KBM-7 (cell line): ENCODE measurements at regions not wholly inside any gene's neighbourhood (a gene's known extent, or its start where the extent isn't known, plus 50 kb on each side); places are given as distances from the start of the nearest gene placed in this dataset.
"Not testable (repeated sequence)": the region's sequence is repeated elsewhere in the genome, so short reads cannot be mapped to it uniquely, and the experiment has no call there.

Experiments
- DNase-seq: peaks from one replicate; pipeline ENCODE4 v3.0.0-alpha.2; 2015
- in situ Hi-C: fragments of 300-500 bp; cut with MboI; formaldehyde crosslinking; loops from 2 replicates; pipeline ENCODE4 v1.14.3; 2020; ENCODE audit warnings: low sequenced_read_pairs, low pct_unique_long_range_greater_than_20kb, mixed read lengths

GRCh38 chr4:62548108-62548524, 1348.0 kb downstream of the ADGRL3 start:
- DNase-seq = no peak
- in situ Hi-C loops = no loop called here

- DNase-seq = peak; percentile 4
- in situ Hi-C loops = no loop called here
Observed at GRCh38 chr4:62544428-62544827, 1344.3 kb downstream of the ADGRL3 start.

GRCh38 chr4:62543002-62543401, 1342.9 kb downstream of the ADGRL3 start:
- DNase-seq = no peak
- in situ Hi-C loops = no loop called here

GRCh38 chr4:62533573-62533972, 1333.4 kb downstream of the ADGRL3 start:
- no peak for DNase-seq
- in situ Hi-C loops = no loop called here

- no peak for DNase-seq
- in situ Hi-C loops = no loop called here
Observed at GRCh38 chr4:62531731-62532130, 1331.6 kb downstream of the ADGRL3 start.

- in situ Hi-C loops = no loop called here
Observed at GRCh38 chr4:62531264-62531663, 1331.1 kb downstream of the ADGRL3 start.

GRCh38 chr4:62528874-62529273, 1328.7 kb downstream of the ADGRL3 start:
- in situ Hi-C loops = no loop called here
- no peak for DNase-seq

More at GRCh38 chr4:62531264-62531663, 1331.1 kb downstream of the ADGRL3 start:
- no peak for DNase-seq

- in situ Hi-C loops = no loop called here
Observed at GRCh38 chr4:62526671-62527070, 1326.5 kb downstream of the ADGRL3 start.

GRCh38 chr4:62523256-62523655, 1323.1 kb downstream of the ADGRL3 start:
- no peak for DNase-seq
- in situ Hi-C loops = no loop called here

More at GRCh38 chr4:62526671-62527070, 1326.5 kb downstream of the ADGRL3 start:
- no peak for DNase-seq

- in situ Hi-C loops = no loop called here
Observed at GRCh38 chr4:62522273-62522672, 1322.1 kb downstream of the ADGRL3 start.

GRCh38 chr4:62517716-62518115, 1317.6 kb downstream of the ADGRL3 start:
- no peak for DNase-seq
- in situ Hi-C loops = no loop called here

More at GRCh38 chr4:62522273-62522672, 1322.1 kb downstream of the ADGRL3 start:
- DNase-seq = no peak

- in situ Hi-C loops = no loop called here
- no peak for DNase-seq
Observed at GRCh38 chr4:62513306-62513705, 1313.2 kb downstream of the ADGRL3 start.

GRCh38 chr4:62512271-62512670, 1312.1 kb downstream of the ADGRL3 start:
- no peak for DNase-seq
- in situ Hi-C loops = no loop called here

GRCh38 chr4:62510228-62510627, 1310.1 kb downstream of the ADGRL3 start:
- in situ Hi-C loops = no loop called here
- DNase-seq = no peak

GRCh38 chr4:62500296-62500695, 1300.2 kb downstream of the ADGRL3 start:
- no peak for DNase-seq
- in situ Hi-C loops = no loop called here

GRCh38 chr4:62495032-62495431, 1294.9 kb downstream of the ADGRL3 start:
- in situ Hi-C loops = no loop called here
- no peak for DNase-seq

GRCh38 chr4:62491756-62492155, 1291.6 kb downstream of the ADGRL3 start:
- DNase-seq, in situ Hi-C loops: not testable (repeated sequence)

GRCh38 chr4:62490635-62491034, 1290.5 kb downstream of the ADGRL3 start:
- in situ Hi-C loops = no loop called here
- DNase-seq = no peak

GRCh38 chr4:62487016-62487415, 1286.9 kb downstream of the ADGRL3 start:
- in situ Hi-C loops = no loop called here
- DNase-seq = no peak

- in situ Hi-C loops = no loop called here
- DNase-seq = no peak
Observed at GRCh38 chr4:62484357-62484756, 1284.2 kb downstream of the ADGRL3 start.

- no peak for DNase-seq
- in situ Hi-C loops = no loop called here
Observed at GRCh38 chr4:62482355-62482754, 1282.2 kb downstream of the ADGRL3 start.

GRCh38 chr4:62475596-62475995, 1275.5 kb downstream of the ADGRL3 start:
- in situ Hi-C loops = no loop called here
- no peak for DNase-seq
